Thoracic aorta (tissue), 2 donors: ENCODE measurements at regions not wholly inside any gene's neighbourhood (a gene's known extent, or its start where the extent isn't known, plus 50 kb on each side); places are given as distances from the start of the nearest gene placed in this dataset.

Experiments
- ATAC-seq: fragments of 150-250 bp; one replicate; pipeline ENCODE4 v1.8.0; 2017; ENCODE audit warnings: low read depth; ENCODE audit not compliant: insufficient number of reproducible peaks, low FRiP score
- DNase-seq: peaks from one replicate; pipeline ENCODE4 v3.0.0-alpha.2; 2020; ENCODE audit warnings: low spot score
- H3K27ac ChIP-seq, 2 donors: fragments of 200-600 bp; sonication (generic); 1 replicate in 1 of 2; 2 replicates in 1 of 2; pipeline ENCODE4 v1.5.1; 2016; ENCODE audit warnings: mild to moderate bottlenecking in 2 of 2, moderate library complexity in 2 of 2
- H3K27me3 ChIP-seq: fragments of 200-600 bp; sonication (generic); replicated peaks from 2 replicates; pipeline ENCODE4 v1.6.0; 2016; ENCODE audit warnings: mild to moderate bottlenecking; ENCODE audit not compliant: insufficient read depth
- H3K36me3 ChIP-seq: fragments of 200-600 bp; sonication (generic); one replicate; pipeline ENCODE4 v1.5.1; 2016
- H3K4me1 ChIP-seq, 2 donors: fragments of 200-600 bp; sonication (generic); 1 replicate in 1 of 2; 2 replicates in 1 of 2; pipeline versions ENCODE4 v1.5.1 to v1.6.0; 2016; ENCODE audit warnings: low read depth in 2 of 2, mild to moderate bottlenecking in 1 of 2; ENCODE audit not compliant: control insufficient read depth in 1 of 2
- H3K4me3 ChIP-seq: fragments of 200-600 bp; sonication (generic); 2 replicates; pipeline ENCODE4 v1.5.1; 2016; ENCODE audit warnings: mild to moderate bottlenecking
- H3K9me3 ChIP-seq: fragments of 200-600 bp; sonication (generic); 2 replicates; pipeline ENCODE4 v1.5.1; 2016
- CTCF ChIP-seq: fragments of 200-600 bp; sonication (generic); IDR thresholded peaks from one replicate; pipeline ENCODE4 v1.5.1; 2019; ENCODE audit warnings: antibody characterized with exemption

GRCh38 chr6:150711584-150712504, 112.2 kb downstream of the PLEKHG1 start:
- Histone ChIP-seq H3K9me3 (no peaks in the 10 kb centered on the region), H3K4me1 (no peaks in the 10 kb centered on the region), H3K36me3 (no peaks in the 10 kb centered on the region), H3K27me3 (no peaks in the 10 kb centered on the region), H3K4me3 (no peak overlapping the region), H3K27ac (no peak overlapping the region)
- TF ChIP-seq CTCF, result no peak
- ATAC-seq, result no peak
- DNase-seq, result no peak

- ATAC-seq (no peak), DNase-seq (no peak)
- Histone ChIP-seq H3K4me3 (no peak overlapping the region), H3K27ac (no peak overlapping the region), H3K4me1 (no peaks in the 10 kb centered on the region), H3K27me3 (no peaks in the 10 kb centered on the region), H3K36me3 (no peaks in the 10 kb centered on the region), H3K9me3 (no peaks in the 10 kb centered on the region)
- TF ChIP-seq CTCF, result no peak
These were observed 113.0 kb downstream of the PLEKHG1 start for GRCh38 chr6:150712505-150713252.

GRCh38 chr6:150713487-150713886, 113.8 kb downstream of the PLEKHG1 start:
- H3K36me3 ChIP-seq, result no peaks in the 10 kb centered on the region
- no peaks in the 10 kb centered on the region for H3K27me3 ChIP-seq
- no peaks in the 10 kb centered on the region for H3K4me1 ChIP-seq
- no peak overlapping the region for H3K27ac ChIP-seq
- TF ChIP-seq CTCF, result no peak
- no peaks in the 10 kb centered on the region for H3K9me3 ChIP-seq
- ATAC-seq, result no peak
- DNase-seq, result no peak
- H3K4me3 ChIP-seq, result no peak overlapping the region

- no peak overlapping the region for H3K4me3 ChIP-seq
- no peaks in the 10 kb centered on the region for H3K36me3 ChIP-seq
- DNase-seq (no peak), ATAC-seq (no peak)
- no peaks in the 10 kb centered on the region for H3K27me3 ChIP-seq
- H3K4me1 ChIP-seq, result no peaks in the 10 kb centered on the region
- no peak overlapping the region for H3K27ac ChIP-seq
- TF ChIP-seq CTCF, result no peak
- H3K9me3 ChIP-seq, result no peaks in the 10 kb centered on the region
These were observed 114.2 kb downstream of the PLEKHG1 start for GRCh38 chr6:150713931-150714330.

- Histone ChIP-seq H3K4me3 (no peak overlapping the region), H3K9me3 (no peaks in the 10 kb centered on the region), H3K4me1 (no peaks in the 10 kb centered on the region), H3K27me3 (no peaks in the 10 kb centered on the region), H3K27ac (no peak overlapping the region), H3K36me3 (no peaks in the 10 kb centered on the region)
- ATAC-seq (no peak), DNase-seq (no peak)
- TF ChIP-seq CTCF, result no peak
These were observed 115.4 kb downstream of the PLEKHG1 start for GRCh38 chr6:150715133-150715532.
